GM12892 (cell line): ENCODE measurements at regions not wholly inside any gene's neighbourhood (a gene's known extent, or its start where the extent isn't known, plus 50 kb on each side); places are given as distances from the start of the nearest gene placed in this dataset.

ENCODE experiments used
- POLR2A ChIP-seq: IDR thresholded peaks from 2 replicates; pipeline ENCODE4 v1.6.1; 2011; ENCODE audit warnings: low read depth, low read length, control low read depth
- TAF1 ChIP-seq: IDR thresholded peaks from 2 replicates; pipeline ENCODE4 v1.6.1; 2011; ENCODE audit warnings: low read depth, mild to moderate bottlenecking, control low read depth, low read length, borderline replicate concordance

- no peak for TF ChIP-seq TAF1
- no peak for TF ChIP-seq POLR2A
Observed at GRCh38 chrX:149365061-149365460, 140.0 kb downstream of the IDS start.
